NCI-H1930 (cell line): ENCODE measurements at regions not wholly inside any gene's neighbourhood (a gene's known extent, or its start where the extent isn't known, plus 50 kb on each side); places are given as distances from the start of the nearest gene placed in this dataset.
"Not testable (repeated sequence)": the region's sequence is repeated elsewhere in the genome, so short reads cannot be mapped to it uniquely, and the experiment has no call there.

ENCODE experiments used
- DNase-seq, 2 experiments: peaks; one replicate each; lab custom pipeline; 2025; lab: John Stamatoyannopoulos, UW

- not testable (repeated sequence) for DNase-seq
These were observed 62.8 kb downstream of the RPS24 start for GRCh38 chr10:78096486-78096885.

GRCh38 chr10:78102593-78102992 lies 68.9 kb downstream of the RPS24 start:
- not testable (repeated sequence) for DNase-seq

DNA sequence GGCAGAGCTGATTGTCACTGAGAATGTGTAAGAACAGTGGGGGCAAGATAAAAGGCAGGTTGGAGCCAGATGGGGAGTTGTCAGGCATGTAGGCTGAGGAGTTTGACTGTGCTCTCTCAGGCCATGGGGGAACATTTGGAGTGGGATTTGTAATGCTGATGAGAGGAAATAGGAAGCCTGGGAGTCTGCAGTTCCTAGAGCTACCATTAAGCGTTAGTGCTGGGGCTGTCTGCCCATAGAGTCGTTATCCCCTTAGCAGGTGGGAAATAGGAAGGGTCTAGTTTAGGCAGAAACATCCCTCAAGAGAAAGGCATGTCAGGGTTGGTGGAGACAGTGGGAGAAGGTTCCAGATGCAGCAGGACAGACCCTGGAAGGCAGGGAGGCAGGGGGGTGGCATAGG lies 75.5 kb downstream of the RPS24 start:
- no peak for DNase-seq

GRCh38 chr10:78115135-78115853 lies 81.6 kb downstream of the RPS24 start:
- DNase-seq: no peak

DNA sequence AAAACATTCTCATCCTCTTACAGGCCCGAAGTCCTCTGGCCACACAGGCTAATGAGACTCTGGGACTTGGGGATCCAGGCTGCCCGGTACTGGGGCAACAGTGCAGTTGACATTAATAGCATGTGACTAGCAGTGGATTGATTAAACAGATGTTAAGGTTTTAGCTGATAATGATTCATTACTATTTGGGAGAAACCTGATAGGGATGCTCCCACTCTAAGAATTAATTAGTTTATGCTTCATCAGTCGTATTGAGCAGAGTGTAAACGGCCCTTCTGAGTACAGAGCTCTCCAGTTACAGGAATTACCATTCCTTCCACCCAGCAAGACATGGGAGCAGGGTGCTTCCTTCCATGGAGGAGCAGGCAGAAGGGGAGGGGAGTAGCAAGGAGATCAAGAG lies 82.7 kb downstream of the RPS24 start:
- no peak for DNase-seq

- DNase-seq: no peak
These were observed 84.9 kb downstream of the RPS24 start for GRCh38 chr10:78118591-78118990.

DNA sequence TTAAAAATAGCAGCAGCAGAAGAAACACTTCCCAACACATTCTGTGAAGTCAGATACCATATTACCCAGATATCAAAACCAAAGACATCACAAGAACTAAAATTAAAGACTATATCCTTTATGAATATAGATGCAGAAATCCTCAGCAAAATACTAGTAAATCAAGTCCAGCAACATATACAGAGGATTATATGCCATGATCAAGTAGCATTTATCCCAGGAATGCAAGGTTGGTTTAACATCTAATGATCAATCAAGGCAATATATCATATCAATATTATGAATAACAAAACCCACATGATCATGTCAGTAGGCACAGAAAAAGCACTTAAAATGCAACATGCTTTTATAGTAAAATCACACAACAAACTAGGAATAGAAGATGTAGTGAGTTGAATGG lies 88.1 kb downstream of the RPS24 start:
- no peak for DNase-seq

DNA sequence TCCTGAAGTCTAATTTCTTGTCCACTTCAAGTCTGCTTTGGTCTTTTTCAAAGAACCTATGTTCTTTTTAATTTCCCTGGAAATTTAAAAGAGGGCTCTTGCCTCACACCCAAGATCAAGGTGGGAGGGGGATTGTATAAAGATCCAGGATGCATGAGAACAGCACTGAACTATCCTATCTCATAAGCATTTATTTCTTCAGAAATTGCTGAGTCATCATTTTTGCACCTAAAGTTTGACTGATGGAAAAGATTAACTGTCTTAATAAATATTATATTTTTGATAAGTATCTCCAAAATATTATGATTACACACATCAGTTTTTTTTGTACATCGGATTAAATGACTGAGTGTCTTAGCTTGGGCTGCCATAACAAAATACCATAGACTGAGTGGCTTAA lies 90.5 kb downstream of the RPS24 start:
- no peak for DNase-seq

GRCh38 chr10:78129211-78129610 lies 95.5 kb downstream of the RPS24 start:
- DNase-seq: no peak

DNA sequence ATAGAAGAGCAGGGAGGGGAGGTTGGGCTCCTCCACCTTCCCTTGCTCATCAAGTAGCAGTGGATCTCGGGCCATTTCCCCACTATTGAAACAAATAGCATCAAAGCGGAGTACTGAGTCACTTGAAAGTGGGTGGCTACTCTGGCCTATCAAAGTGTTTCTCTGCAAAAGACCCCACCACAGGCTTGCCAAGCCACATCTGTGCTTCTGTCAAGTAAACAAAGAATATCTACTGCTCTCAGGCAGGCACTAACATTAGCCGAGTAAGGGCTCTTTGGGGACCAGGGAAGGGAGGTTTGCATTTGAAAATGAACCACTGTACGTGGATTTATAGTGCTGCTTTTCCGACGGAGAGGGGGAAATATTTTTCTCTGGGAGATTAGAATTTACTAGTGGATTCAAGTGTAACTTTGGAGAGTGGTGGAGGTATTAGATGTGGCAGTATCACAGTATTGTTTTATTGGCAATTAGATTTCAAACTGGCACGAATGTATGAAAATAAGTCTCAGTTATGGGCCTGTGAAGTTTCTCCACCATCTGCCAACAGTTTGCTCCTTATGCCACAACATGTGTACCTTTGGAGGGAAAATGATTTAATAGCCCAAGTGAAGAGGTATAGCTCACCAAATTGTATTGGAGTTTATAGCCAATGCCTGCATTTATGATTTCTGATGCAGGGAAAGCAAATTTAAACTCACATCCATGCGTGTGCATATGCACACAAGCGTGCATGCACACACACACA lies 97.5 kb downstream of the RPS24 start:
- DNase-seq: no peak

GRCh38 chr10:78134773-78135306 lies 101.2 kb downstream of the RPS24 start:
- DNase-seq: peak in 1 of 2 experiments; percentile 1

- DNase-seq: no peak
These were observed 103.5 kb downstream of the RPS24 start for GRCh38 chr10:78137147-78137546.

DNA sequence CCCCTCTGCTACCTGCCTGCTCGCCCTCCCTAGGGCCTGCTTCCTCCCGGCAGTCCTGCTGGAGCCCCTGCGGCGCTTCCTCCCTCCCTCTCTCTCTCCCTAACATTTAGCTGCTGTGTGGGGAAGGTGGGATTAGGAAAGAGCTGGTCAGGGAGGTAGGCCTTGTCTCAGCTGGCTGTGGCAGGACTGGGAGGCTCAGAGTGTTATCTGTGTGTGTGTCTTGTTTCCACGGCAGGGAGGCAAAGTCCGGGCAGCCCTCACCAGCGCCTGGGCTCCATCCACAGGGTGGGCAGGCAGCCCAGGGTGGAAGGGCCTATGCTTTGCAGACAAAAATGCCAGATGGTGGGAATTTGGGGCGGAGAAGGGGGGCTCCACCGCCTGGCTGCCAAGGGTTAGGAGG lies 105.7 kb downstream of the RPS24 start:
- no peak for DNase-seq

DNA sequence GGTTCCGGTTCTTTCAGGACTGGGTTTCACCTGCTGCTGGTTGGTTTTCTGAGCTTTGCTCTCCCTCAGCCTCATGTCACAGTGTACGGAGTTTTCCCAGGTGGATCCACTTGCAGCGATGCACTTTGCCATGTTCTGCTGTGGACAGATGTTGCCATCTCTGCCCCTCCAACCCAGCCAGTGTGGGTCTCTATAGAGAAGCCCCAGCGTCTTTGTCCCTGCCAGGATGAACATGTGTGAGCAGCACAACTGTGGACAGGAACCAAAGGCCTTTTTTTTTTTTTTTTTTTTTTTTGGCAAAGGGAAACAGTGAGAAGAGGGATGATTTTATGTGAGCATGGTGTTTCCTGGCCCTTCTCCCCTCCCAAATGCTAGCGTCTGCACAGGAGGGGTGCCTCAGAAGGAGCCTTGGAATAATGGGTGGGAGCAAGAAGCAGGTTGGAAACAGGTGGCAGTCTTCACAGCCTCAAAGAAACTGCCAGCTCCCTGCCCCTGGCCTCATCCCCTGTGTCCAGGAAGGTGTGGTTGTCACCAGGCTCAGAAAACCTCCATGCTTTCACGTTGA lies 106.5 kb downstream of the RPS24 start:
- DNase-seq: no peak

DNA sequence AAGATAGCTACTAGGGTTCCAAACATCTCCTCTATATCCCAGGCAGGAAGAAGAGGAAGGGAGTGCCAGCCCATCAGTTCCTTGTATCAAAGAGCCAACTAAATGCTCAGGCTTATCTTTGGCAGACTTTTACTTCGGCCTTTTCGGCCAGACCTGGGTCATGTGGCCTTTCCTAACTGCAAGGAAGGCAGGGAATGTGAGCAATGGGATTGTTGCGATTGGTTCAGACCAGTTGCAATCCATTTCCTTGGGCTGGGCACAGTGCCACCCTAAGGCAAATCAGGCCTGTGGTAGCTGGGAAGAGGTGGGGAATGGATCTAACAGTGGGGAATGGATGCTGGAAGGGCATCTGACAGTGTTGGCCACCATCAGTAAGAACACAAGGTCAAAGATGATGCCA lies 109.9 kb downstream of the RPS24 start:
- no peak for DNase-seq

GRCh38 chr10:78146200-78146599 lies 112.5 kb downstream of the RPS24 start:
- DNase-seq: no peak

- DNase-seq: no peak
These were observed 113.5 kb downstream of the RPS24 start for GRCh38 chr10:78147202-78147601.

GRCh38 chr10:78148216-78148960 lies 114.7 kb downstream of the RPS24 start:
- no peak for DNase-seq

DNA sequence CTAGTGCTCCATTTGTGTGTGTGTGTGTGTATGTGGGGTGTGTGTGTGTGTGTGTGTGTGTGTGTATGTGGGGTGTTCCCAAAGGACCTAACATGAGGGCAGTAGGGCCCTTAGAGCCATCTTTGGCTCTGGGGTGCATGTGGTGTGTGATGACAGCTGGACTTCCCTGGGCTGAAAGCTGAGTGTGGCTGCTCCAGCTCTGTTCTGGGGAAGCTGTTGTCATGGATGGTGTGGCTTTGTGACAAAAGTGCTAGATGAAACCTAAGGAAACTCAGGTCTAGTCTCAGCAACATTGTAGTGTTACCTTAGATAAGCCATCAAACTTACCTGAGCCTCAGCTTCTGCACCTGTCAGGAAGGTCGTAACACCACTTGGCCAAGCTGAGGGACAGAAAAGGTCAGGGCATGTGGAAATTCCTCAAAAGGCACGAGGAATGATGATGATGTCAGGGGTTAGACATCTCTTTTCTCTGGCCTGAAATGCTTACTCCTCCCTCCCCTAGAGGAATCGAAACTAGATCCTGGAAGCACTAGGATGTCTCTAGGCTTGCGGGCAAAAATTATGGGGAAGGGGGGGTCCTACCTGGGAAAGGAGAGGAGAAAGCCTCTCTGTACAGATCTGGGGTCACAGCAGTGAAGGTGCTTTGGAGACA lies 115.4 kb downstream of the RPS24 start:
- DNase-seq: no peak

DNA sequence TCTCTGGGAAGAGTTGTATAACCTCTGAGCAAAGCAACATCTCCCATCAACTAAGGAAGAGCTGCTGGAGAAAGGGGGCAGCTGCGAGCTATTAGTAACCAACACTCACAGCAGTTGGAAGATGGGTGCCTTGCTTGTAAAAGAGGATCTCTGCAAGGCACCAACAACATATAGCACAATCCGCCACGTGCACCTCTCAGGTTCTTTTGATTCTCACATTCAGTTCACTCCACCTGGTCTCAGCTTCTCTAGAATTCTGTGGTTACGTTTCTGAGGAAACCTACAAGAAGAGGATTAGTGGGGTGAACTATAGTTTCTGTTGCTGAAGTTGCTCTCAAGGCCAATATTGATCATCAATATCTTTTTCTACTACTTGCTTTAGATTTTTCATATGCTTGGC lies 117.1 kb downstream of the RPS24 start:
- DNase-seq: no peak

DNA sequence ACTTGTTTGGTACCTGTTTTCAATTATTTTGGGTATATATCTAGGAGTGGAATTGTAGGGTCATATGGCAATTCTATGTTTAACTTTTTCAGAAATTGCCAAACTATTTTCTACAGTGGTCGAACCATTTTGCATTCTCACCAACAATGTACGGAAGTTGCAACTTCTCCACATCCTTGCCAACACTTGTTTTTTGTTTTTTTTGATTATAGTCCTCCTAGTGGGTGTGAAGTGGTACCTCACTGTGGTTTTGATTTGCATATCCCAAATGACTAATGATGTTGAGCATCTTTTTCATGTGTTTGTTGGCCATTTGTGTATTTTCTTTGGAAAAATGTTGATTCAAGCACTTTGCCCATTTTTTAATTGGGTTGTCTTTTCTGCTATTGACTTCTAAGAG lies 122.1 kb downstream of the RPS24 start:
- no peak for DNase-seq

DNA sequence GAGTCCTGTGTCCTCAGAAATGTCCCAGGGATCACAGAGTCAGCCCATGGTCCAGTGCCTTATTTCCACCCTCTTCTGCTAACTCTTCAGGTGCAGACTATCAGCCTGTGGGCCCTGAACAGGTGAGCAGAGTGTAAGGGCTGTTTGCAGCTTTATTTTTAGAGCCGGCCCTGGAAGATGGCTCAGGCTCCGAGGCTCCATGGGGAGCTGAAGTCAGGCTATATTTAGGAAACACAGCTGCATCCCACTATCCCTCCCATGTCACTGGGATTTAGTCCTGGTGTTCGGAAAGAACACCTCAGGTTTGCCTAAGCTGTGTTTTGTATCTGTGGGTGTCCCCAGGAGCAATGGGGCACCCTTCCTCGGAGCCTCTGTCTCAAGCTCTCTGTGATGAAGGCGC lies 126.9 kb downstream of the RPS24 start:
- no peak for DNase-seq
